ENCODE measurements at regions not wholly inside any gene's neighbourhood (a gene's known extent, or its start where the extent isn't known, plus 50 kb on each side); places are given as distances from the start of the nearest gene placed in this dataset.

DNA sequence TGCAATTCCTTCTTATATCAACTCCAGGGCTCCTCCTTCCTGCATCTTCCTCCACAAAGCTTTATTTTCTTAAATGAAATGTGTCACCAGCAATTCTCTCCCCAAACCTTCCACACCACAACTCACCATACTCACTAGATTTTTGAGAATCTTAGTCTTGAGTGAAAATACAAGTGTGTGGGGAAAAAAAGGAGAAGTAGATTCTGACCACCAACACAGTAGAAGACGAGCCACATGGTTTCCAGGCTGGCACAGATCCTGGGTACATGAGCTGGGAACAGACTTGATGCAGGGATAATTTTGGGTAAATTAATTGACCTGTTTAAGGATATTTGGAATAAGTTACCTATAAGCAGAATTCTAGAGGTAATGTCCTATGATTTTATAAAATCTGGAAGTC is 72.8 kb upstream of the KCNJ15 start:
- TF ChIP-seq, protein P1, sequence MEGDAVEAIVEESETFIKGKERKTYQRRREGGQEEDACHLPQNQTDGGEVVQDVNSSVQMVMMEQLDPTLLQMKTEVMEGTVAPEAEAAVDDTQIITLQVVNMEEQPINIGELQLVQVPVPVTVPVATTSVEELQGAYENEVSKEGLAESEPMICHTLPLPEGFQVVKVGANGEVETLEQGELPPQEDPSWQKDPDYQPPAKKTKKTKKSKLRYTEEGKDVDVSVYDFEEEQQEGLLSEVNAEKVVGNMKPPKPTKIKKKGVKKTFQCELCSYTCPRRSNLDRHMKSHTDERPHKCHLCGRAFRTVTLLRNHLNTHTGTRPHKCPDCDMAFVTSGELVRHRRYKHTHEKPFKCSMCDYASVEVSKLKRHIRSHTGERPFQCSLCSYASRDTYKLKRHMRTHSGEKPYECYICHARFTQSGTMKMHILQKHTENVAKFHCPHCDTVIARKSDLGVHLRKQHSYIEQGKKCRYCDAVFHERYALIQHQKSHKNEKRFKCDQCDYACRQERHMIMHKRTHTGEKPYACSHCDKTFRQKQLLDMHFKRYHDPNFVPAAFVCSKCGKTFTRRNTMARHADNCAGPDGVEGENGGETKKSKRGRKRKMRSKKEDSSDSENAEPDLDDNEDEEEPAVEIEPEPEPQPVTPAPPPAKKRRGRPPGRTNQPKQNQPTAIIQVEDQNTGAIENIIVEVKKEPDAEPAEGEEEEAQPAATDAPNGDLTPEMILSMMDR (IDR thresholded peaks at IDR 0.05): no peak
- TF ChIP-seq EP300 (IDR thresholded peaks at IDR 0.05): no peak
